Esophagus (tissue), 2 donors: ENCODE measurements at regions not wholly inside any gene's neighbourhood (a gene's known extent, or its start where the extent isn't known, plus 50 kb on each side); places are given as distances from the start of the nearest gene placed in this dataset.
"Not testable (repeated sequence)": the region's sequence is repeated elsewhere in the genome, so short reads cannot be mapped to it uniquely, and the experiment has no call there.

Source experiments
- H3K27ac ChIP-seq, 2 donors: one replicate each; pipeline ENCODE4 v1.5.1; 2013; ENCODE audit warnings: low read depth in 2 of 2, mild to moderate bottlenecking in 2 of 2, inconsistent platforms in 1 of 2, low read length in 1 of 2, moderate library complexity in 1 of 2
- H3K27me3 ChIP-seq, 2 donors: one replicate each; pipeline ENCODE4 v1.6.1; 2013; ENCODE audit warnings: low read length in 2 of 2, control low read depth in 1 of 2, mild to moderate bottlenecking in 1 of 2; ENCODE audit not compliant: insufficient read depth in 2 of 2, control insufficient read depth in 1 of 2
- H3K36me3 ChIP-seq, 2 donors: one replicate each; pipeline ENCODE4 v1.6.1; 2013; ENCODE audit warnings: low read length in 1 of 2; ENCODE audit not compliant: control insufficient read depth in 2 of 2, insufficient read depth in 2 of 2
- H3K4me1 ChIP-seq, 2 donors: one replicate each; pipeline ENCODE4 v1.6.1; 2013; ENCODE audit warnings: low read length in 1 of 2; ENCODE audit not compliant: control insufficient read depth in 2 of 2, insufficient read depth in 2 of 2
- H3K4me3 ChIP-seq, 2 donors: one replicate each; pipeline ENCODE4 v1.5.1; 2013; ENCODE audit warnings: low read length in 2 of 2, mild to moderate bottlenecking in 2 of 2, low read depth in 1 of 2, moderate library complexity in 1 of 2
- H3K9me3 ChIP-seq, 2 donors: one replicate each; pipeline ENCODE4 v1.6.1; 2013; ENCODE audit warnings: mild to moderate bottlenecking in 2 of 2, low read depth in 1 of 2, low read length in 1 of 2, moderate library complexity in 1 of 2; ENCODE audit not compliant: control insufficient read depth in 2 of 2, insufficient read depth in 1 of 2
- WGBS, 2 donors: extraction: QIAGEN DNeasy Blood & Tissue Kit; methylation state at CpG; one replicate each; pipeline ENCODE4 v1.1.7; 2013; 5-methylcytosine and 5-hydroxymethylcytosine counted together
- donor health status: healthy with polysubstance abuse.
- donor health status: Bipolar disorder and iron deficiency.

- Histone ChIP-seq H3K27me3 (no peaks in the 10 kb centered on the region), H3K4me3 (no peak overlapping the region), H3K36me3 (no peaks in the 10 kb centered on the region), H3K27ac (no peak overlapping the region), H3K9me3 (no peaks in the 10 kb centered on the region), H3K4me1 (no peaks in the 10 kb centered on the region)
- WGBS, 2 donors, result 98 to 100% methylated on average over 1 of the region's 1 CpG
These were observed 419.4 kb downstream of the NDFIP2 start for GRCh38 chr13:79900356-79900755.

GRCh38 chr13:79898996-79899395, 418.0 kb downstream of the NDFIP2 start:
- no peak overlapping the region for H3K4me3 ChIP-seq
- H3K4me1 ChIP-seq, result no peaks in the 10 kb centered on the region
- H3K27ac ChIP-seq, result no peak overlapping the region
- no peaks in the 10 kb centered on the region for H3K27me3 ChIP-seq
- 92 to 97% methylated on average over 1 of the region's 1 CpG for WGBS, 2 donors
- no peaks in the 10 kb centered on the region for H3K9me3 ChIP-seq
- H3K36me3 ChIP-seq, result no peaks in the 10 kb centered on the region

- no peaks in the 10 kb centered on the region for H3K36me3 ChIP-seq
- H3K9me3 ChIP-seq, result no peaks in the 10 kb centered on the region
- H3K27me3 ChIP-seq, result no peaks in the 10 kb centered on the region
- H3K4me1 ChIP-seq, result no peaks in the 10 kb centered on the region
- H3K4me3 ChIP-seq, result no peak overlapping the region
- 64 to 75% methylated on average over 2 of the region's 2 CpGs for WGBS, 2 donors
- H3K27ac ChIP-seq, result no peak overlapping the region
These were observed 417.4 kb downstream of the NDFIP2 start for GRCh38 chr13:79898202-79898826.

GRCh38 chr13:79896851-79897250, 415.9 kb downstream of the NDFIP2 start:
- WGBS, 2 donors, result 92 to 96% methylated on average over 2 of the region's 2 CpGs
- no peak overlapping the region for H3K27ac ChIP-seq
- no peaks in the 10 kb centered on the region for H3K36me3 ChIP-seq
- H3K4me1 ChIP-seq, result no peaks in the 10 kb centered on the region
- no peak overlapping the region for H3K4me3 ChIP-seq
- H3K27me3 ChIP-seq, result no peaks in the 10 kb centered on the region
- no peaks in the 10 kb centered on the region for H3K9me3 ChIP-seq

- WGBS, 2 donors, result 77 to 84% methylated on average over 6 of the region's 6 CpGs
- Histone ChIP-seq H3K4me3 (no peak overlapping the region), H3K36me3 (no peaks in the 10 kb centered on the region), H3K27me3 (no peaks in the 10 kb centered on the region), H3K9me3 (no peaks in the 10 kb centered on the region), H3K27ac (no peak overlapping the region), H3K4me1 (no peaks in the 10 kb centered on the region)
These were observed 414.5 kb downstream of the NDFIP2 start for GRCh38 chr13:79895416-79895815.

- not testable (repeated sequence) for H3K9me3 ChIP-seq, H3K27me3 ChIP-seq, H3K4me3 ChIP-seq, H3K27ac ChIP-seq, H3K4me1 ChIP-seq, H3K36me3 ChIP-seq
- WGBS, 2 donors, result 78 to 91% methylated on average over 8 of the region's 8 CpGs
These were observed 406.3 kb downstream of the NDFIP2 start for GRCh38 chr13:79887278-79887677.

GRCh38 chr13:79886601-79887000, 405.6 kb downstream of the NDFIP2 start:
- WGBS, 2 donors, result 54 to 71% methylated on average over 3 of the region's 3 CpGs
- no peaks in the 10 kb centered on the region for H3K4me1 ChIP-seq
- H3K36me3 ChIP-seq, result no peaks in the 10 kb centered on the region
- no peaks in the 10 kb centered on the region for H3K9me3 ChIP-seq
- H3K4me3 ChIP-seq, result no peak overlapping the region
- H3K27me3 ChIP-seq, result no peaks in the 10 kb centered on the region
- no peak overlapping the region for H3K27ac ChIP-seq

GRCh38 chr13:79884890-79885289, 403.9 kb downstream of the NDFIP2 start:
- WGBS, 2 donors, result 64 to 73% methylated on average over 2 of the region's 2 CpGs
- no peak overlapping the region for H3K27ac ChIP-seq
- no peaks in the 10 kb centered on the region for H3K4me1 ChIP-seq
- no peaks in the 10 kb centered on the region for H3K36me3 ChIP-seq
- H3K9me3 ChIP-seq, result no peaks in the 10 kb centered on the region
- H3K4me3 ChIP-seq, result no peak overlapping the region
- H3K27me3 ChIP-seq, result no peaks in the 10 kb centered on the region

GRCh38 chr13:79883216-79883615, 402.3 kb downstream of the NDFIP2 start:
- H3K9me3 ChIP-seq, result peaks cover 0 to 3% of the 10 kb centered on the region in 2 donors
- no peaks in the 10 kb centered on the region for H3K4me1 ChIP-seq
- no peaks in the 10 kb centered on the region for H3K27me3 ChIP-seq
- no peak overlapping the region for H3K27ac ChIP-seq
- no peaks in the 10 kb centered on the region for H3K36me3 ChIP-seq
- H3K4me3 ChIP-seq, result no peak overlapping the region

GRCh38 chr13:79880818-79881217, 399.9 kb downstream of the NDFIP2 start:
- H3K27me3 ChIP-seq, result no peaks in the 10 kb centered on the region
- H3K9me3 ChIP-seq, result peaks cover 0 to 3% of the 10 kb centered on the region in 2 donors
- H3K36me3 ChIP-seq, result no peaks in the 10 kb centered on the region
- 88 to 90% methylated on average over 2 of the region's 2 CpGs for WGBS, 2 donors
- H3K4me3 ChIP-seq, result no peak overlapping the region
- H3K4me1 ChIP-seq, result no peaks in the 10 kb centered on the region
- no peak overlapping the region for H3K27ac ChIP-seq
